ENCODE measurements at regions not wholly inside any gene's neighbourhood (a gene's known extent, or its start where the extent isn't known, plus 50 kb on each side); places are given as distances from the start of the nearest gene placed in this dataset.

DNA sequence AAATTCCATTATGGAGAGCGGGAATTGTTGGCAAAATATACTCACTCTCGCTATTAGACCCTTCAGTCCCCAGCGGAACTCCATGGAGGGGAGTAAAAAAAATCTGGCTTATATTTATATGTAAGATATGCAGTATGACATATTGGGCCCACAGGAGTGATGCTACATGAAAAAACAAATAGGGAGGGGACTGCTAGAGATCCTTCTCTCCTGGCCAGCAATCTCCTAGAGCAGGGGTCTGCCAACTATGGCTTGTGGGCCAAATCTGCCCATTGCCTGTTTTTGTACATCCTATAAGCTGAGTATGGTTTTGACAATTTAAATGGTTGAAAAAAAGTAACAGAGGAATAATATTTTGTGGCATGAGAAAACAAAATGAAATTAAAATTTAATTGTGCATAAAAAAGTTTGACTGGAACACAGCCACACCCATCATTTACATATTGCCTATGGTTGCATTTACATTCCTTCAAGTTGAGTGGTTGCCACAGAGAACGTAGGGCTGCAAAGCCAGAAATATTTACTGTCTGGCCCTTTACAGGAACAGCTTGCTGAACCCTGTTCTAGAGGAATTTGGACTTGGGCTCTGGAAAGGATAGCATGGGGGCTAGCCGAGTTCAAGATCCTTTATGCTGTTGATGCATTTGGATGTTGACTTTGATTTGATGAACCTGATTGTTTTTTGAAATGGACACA lies 197.3 kb upstream of the CLINT1 start:
- Histone ChIP-seq H3K27me3 (peaks cover 0 to 12% (median 0%) of the 10 kb centered on the region in 3 donors), H3K36me3 (no peaks in the 10 kb centered on the region), H3K4me3 (no peak overlapping the region), H3K27ac (no peak overlapping the region), H3K9me3 (no peaks in the 10 kb centered on the region), H3K4me1 (peaks cover 0 to 13% (median 2%) of the 10 kb centered on the region in 4 donors)
- WGBS, 5 donors = 77 to 82% (median 81%) methylated on average over 5 of the region's 5 CpGs
- no peak for DNase-seq
- intact Hi-C loops (cut with DNase I; ENCODE audit: low total_unique reads) = no loop called here
- TF ChIP-seq EP300 (IDR thresholded peaks at IDR 0.05) (no peak), CTCF (IDR thresholded peaks at IDR 0.05) (no peak), POLR2AphosphoS5 (IDR thresholded peaks at IDR 0.05) (no peak), POLR2A (IDR thresholded peaks at IDR 0.05) (no peak)

DNA sequence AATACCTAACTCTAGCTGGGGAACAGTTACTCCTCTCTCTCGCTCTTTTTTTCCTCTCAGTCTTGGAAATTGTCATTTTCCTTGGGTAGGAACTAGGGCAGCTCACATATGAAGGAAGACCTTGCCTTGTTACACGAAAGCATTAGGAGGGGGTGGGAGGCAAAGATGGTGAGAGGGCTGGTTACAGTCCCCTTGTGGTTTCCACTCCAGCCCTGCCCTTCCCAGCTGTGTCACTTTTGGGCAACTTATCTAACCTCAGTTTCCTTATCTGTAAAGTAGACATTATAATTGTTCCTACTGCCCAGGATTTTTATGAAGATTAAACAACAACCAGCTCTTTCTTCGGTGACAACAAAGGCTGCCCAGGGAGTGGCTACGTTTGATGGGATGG lies 196.2 kb upstream of the CLINT1 start:
- Histone ChIP-seq H3K9me3 (no peaks in the 10 kb centered on the region), H3K27me3 (peaks cover 0 to 8% (median 0%) of the 10 kb centered on the region in 3 donors), H3K27ac (no peak overlapping the region), H3K4me3 (no peak overlapping the region), H3K36me3 (no peaks in the 10 kb centered on the region), H3K4me1 (peaks cover 0 to 17% (median 2%) of the 10 kb centered on the region in 4 donors)
- 11 to 44% (median 19%) methylated on average over 4 of the region's 4 CpGs for WGBS, 5 donors
- intact Hi-C loops (cut with DNase I; ENCODE audit: low total_unique reads) = no loop called here
- TF ChIP-seq POLR2A (IDR thresholded peaks at IDR 0.05) (no peak), CTCF (IDR thresholded peaks at IDR 0.05) (no peak), EP300 (IDR thresholded peaks at IDR 0.05) (no peak), POLR2AphosphoS5 (IDR thresholded peaks at IDR 0.05) (no peak)
- no peak for DNase-seq

DNA sequence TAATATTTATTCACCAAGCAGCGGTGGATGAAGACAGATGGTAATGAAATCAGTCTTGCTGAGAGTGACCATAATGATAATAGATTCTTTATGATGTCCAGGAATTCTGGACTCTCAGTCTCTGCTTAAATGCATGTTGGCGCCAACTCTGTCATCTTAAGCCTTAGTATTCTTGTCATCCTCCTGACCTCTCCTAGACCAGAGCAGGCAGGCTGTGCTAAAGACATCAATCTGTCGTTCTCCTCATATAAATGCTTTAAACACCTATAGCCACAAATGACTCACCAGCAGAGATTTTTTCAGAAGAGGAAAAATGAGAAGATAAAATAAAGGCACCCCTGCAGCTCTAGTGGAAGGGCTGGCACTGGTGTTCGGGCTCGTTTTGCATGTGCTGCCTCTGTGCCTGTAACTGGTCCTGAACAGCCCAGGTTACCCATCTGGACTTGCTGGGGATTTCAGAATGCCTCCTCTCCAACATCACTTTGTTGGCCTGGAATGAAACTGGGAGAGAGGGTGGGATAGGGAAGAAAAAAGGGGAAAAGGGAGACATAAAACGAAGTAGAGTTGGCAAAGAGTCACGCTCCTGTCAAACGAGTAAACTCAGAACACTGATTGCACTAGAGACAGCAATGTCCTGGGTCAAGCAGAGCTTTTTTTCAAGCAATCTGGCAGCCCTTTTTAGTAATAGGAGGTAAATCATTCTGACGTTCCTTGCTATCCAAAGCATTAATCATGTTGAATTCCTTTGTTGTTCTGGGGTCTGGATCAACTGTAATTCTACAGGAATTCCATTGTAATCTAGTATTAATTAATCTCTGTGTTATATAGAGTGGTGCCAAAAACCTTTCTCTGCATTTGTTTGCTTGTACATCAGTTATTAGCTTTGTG lies 195.5 kb upstream of the CLINT1 start:
- peaks cover 0 to 8% (median 0%) of the 10 kb centered on the region in 3 donors for H3K27me3 ChIP-seq
- peak in 1 of 2 donors; percentile 38 for DNase-seq
- H3K9me3 ChIP-seq = no peaks in the 10 kb centered on the region
- TF ChIP-seq POLR2AphosphoS5 (IDR thresholded peaks at IDR 0.05) = no peak
- no peak for TF ChIP-seq CTCF (IDR thresholded peaks at IDR 0.05)
- no peak for TF ChIP-seq POLR2A (IDR thresholded peaks at IDR 0.05)
- no peak for TF ChIP-seq EP300 (IDR thresholded peaks at IDR 0.05)
- no peak overlapping the region for H3K27ac ChIP-seq
- H3K4me3 ChIP-seq = no peak overlapping the region
- intact Hi-C loops (cut with DNase I; ENCODE audit: low total_unique reads) = no loop called here
- no peaks in the 10 kb centered on the region for H3K36me3 ChIP-seq
- WGBS, 5 donors = 29 to 43% (median 34%) methylated on average over 9 of the region's 9 CpGs
- peaks cover 0 to 17% (median 2%) of the 10 kb centered on the region in 4 donors for H3K4me1 ChIP-seq

GRCh38 chr5:158051036-158051435 lies 192.1 kb upstream of the CLINT1 start:
- H3K27ac ChIP-seq = no peak overlapping the region
- no peaks in the 10 kb centered on the region for H3K9me3 ChIP-seq
- no peaks in the 10 kb centered on the region for H3K36me3 ChIP-seq
- intact Hi-C loops (cut with DNase I; ENCODE audit: low total_unique reads) = no loop called here
- peaks cover 0 to 17% (median 2%) of the 10 kb centered on the region in 4 donors for H3K4me1 ChIP-seq
- DNase-seq = no peak
- peaks cover 0 to 3% (median 0%) of the 10 kb centered on the region in 3 donors for H3K27me3 ChIP-seq
- no peak for TF ChIP-seq POLR2A (IDR thresholded peaks at IDR 0.05)
- TF ChIP-seq POLR2AphosphoS5 (IDR thresholded peaks at IDR 0.05) = no peak
- no peak for TF ChIP-seq EP300 (IDR thresholded peaks at IDR 0.05)
- TF ChIP-seq CTCF (IDR thresholded peaks at IDR 0.05) = no peak
- WGBS, 5 donors = 39 to 50% (median 45%) methylated on average over 4 of the region's 4 CpGs
- no peak overlapping the region for H3K4me3 ChIP-seq
